ENCODE measurements at regions not wholly inside any gene's neighbourhood (a gene's known extent, or its start where the extent isn't known, plus 50 kb on each side); places are given as distances from the start of the nearest gene placed in this dataset.

GRCh38 chr2:128779301-128780095 lies 460.8 kb upstream of the HS6ST1 start:
- ATAC-seq (no peak), DNase-seq (no peak)
- intact Hi-C loops (cut with DNase I), result no loop called here
- 92 to 95% (median 94%) methylated on average over 9 of the region's 9 CpGs for WGBS, 3 donors
- no peak for TF ChIP-seq CTCF (IDR thresholded peaks at IDR 0.05)
- Histone ChIP-seq H3K27ac (no peak overlapping the region), H3K4me1 (peaks cover 6% of the 10 kb centered on the region), H3K36me3 (ENCODE audit: insufficient read depth in 1 of 2, low read depth in 1 of 2) (no peaks in the 10 kb centered on the region), H3K27me3 (ENCODE audit: insufficient read depth in 3 of 3, low read length in 2 of 3) (no peaks in the 10 kb centered on the region), H3K4me3 (no peak overlapping the region), H3K9me3 (no peaks in the 10 kb centered on the region)

- ATAC-seq, result no peak
These were observed 461.9 kb upstream of the HS6ST1 start for GRCh38 chr2:128780434-128781080.

GRCh38 chr2:128781166-128781565 lies 462.5 kb upstream of the HS6ST1 start:
- no peaks in the 10 kb centered on the region for H3K36me3 ChIP-seq (ENCODE audit: insufficient read depth in 1 of 2, low read depth in 1 of 2)
- H3K27me3 ChIP-seq (ENCODE audit: insufficient read depth in 3 of 3, low read length in 2 of 3), result no peaks in the 10 kb centered on the region
- H3K9me3 ChIP-seq, result no peaks in the 10 kb centered on the region
- H3K4me1 ChIP-seq, result no peaks in the 10 kb centered on the region
- H3K27ac ChIP-seq, result no peak overlapping the region
- ATAC-seq (no peak), DNase-seq (no peak)
- TF ChIP-seq CTCF (IDR thresholded peaks at IDR 0.05), result no peak
- 82 to 93% (median 88%) methylated on average over 3 of the region's 3 CpGs for WGBS, 3 donors
- intact Hi-C loops (cut with DNase I), result no loop called here
- H3K4me3 ChIP-seq, result no peak overlapping the region

More at GRCh38 chr2:128780434-128781080, 461.9 kb upstream of the HS6ST1 start:
- TF ChIP-seq CTCF (IDR thresholded peaks at IDR 0.05), result no peak
- no peak for DNase-seq
- Histone ChIP-seq H3K4me3 (no peak overlapping the region), H3K9me3 (no peaks in the 10 kb centered on the region), H3K27ac (no peak overlapping the region), H3K27me3 (ENCODE audit: insufficient read depth in 3 of 3, low read length in 2 of 3) (no peaks in the 10 kb centered on the region), H3K4me1 (no peaks in the 10 kb centered on the region), H3K36me3 (ENCODE audit: insufficient read depth in 1 of 2, low read depth in 1 of 2) (no peaks in the 10 kb centered on the region)
- intact Hi-C loops (cut with DNase I), result no loop called here
- 90 to 94% (median 91%) methylated on average over 5 of the region's 5 CpGs for WGBS, 3 donors

- intact Hi-C loops (cut with DNase I), result no loop called here
- ATAC-seq (no peak), DNase-seq (no peak)
- Histone ChIP-seq H3K4me3 (no peak overlapping the region), H3K9me3 (no peaks in the 10 kb centered on the region), H3K4me1 (no peaks in the 10 kb centered on the region), H3K27ac (no peak overlapping the region), H3K36me3 (ENCODE audit: insufficient read depth in 1 of 2, low read depth in 1 of 2) (no peaks in the 10 kb centered on the region), H3K27me3 (ENCODE audit: insufficient read depth in 3 of 3, low read length in 2 of 3) (no peaks in the 10 kb centered on the region)
- WGBS, 3 donors, result 75 to 83% (median 75%) methylated on average over 18 of the region's 18 CpGs
- TF ChIP-seq CTCF (IDR thresholded peaks at IDR 0.05), result no peak
These were observed 463.1 kb upstream of the HS6ST1 start for GRCh38 chr2:128781585-128782385.

All from psoas muscle (tissue), 7 donors.